ENCODE measurements at regions not wholly inside any gene's neighbourhood (a gene's known extent, or its start where the extent isn't known, plus 50 kb on each side); places are given as distances from the start of the nearest gene placed in this dataset.

GRCh38 chr17:27240802-27241155 lies 53.1 kb upstream of the WSB1 start:
- H3K36me3 ChIP-seq (ENCODE audit: control insufficient read depth, insufficient read depth, low read length), result no peaks in the 10 kb centered on the region
- intact Hi-C loops (cut with micrococcal nuclease), result loop anchor here (10.0 kb wide), 1 partner anchor 214 kb away; the partner anchor contains the start of gene KSR1
- H2AFZ ChIP-seq (ENCODE audit: low read depth, low read length), result no peak overlapping the region
- BruUV-seq (replicated peaks), result no TSS peak
- no peak overlapping the region for H3K4me2 ChIP-seq (ENCODE audit: insufficient read depth, low read length)
- CTCF ChIA-PET (ENCODE audit: low intra/inter-chr PET ratio), result no interaction called here
- H4K20me1 ChIP-seq (replicated peaks; ENCODE audit: control insufficient read depth, insufficient read depth, low read length), result no peaks in the 10 kb centered on the region
- no peak overlapping the region for H3K27ac ChIP-seq (ENCODE audit: extremely low read depth, low read depth, low read length)
- in situ Hi-C loops (cut with MboI), result loop anchor here (10.0 kb wide), 1 partner anchor 364 kb away; no protein-coding TSS in a partner anchor
- no peaks in the 10 kb centered on the region for H3K27me3 ChIP-seq (ENCODE audit: control insufficient read depth in 2 of 2, insufficient read depth in 2 of 2, low read length in 2 of 2)
- no peak overlapping the region for H3K9ac ChIP-seq (ENCODE audit: insufficient read depth in 1 of 2, low read depth in 2 of 2, low read length in 2 of 2)
- POLR2A ChIA-PET, result interaction anchor here (0.8 to 1.1 kb wide), 2 partner anchors 144 to 176 kb away, joined by 3 to 5 read pairs; no protein-coding TSS in a partner anchor
- no peak overlapping the region for H3K4me3 ChIP-seq
- H3K4me1 ChIP-seq (replicated peaks in 1 of 2; ENCODE audit: control insufficient read depth in 2 of 2, insufficient read depth in 2 of 2, low read length in 2 of 2), result peaks cover 10 to 13% of the 10 kb centered on the region in 2 experiments; a peak in 4 of 5 replicates
- FAIRE-seq (no peak), DNase-seq (ENCODE audit: extremely low read depth in 1 of 4, low spot score in 3 of 4) (no peak), ATAC-seq (no peak)
- H3K9me1 ChIP-seq (ENCODE audit: control insufficient read depth, insufficient read depth, low read length), result no peaks in the 10 kb centered on the region
- TF ChIP-seq FIP1L1 (IDR thresholded peaks at IDR 0.05; ENCODE audit: low read depth, low read length, poor library complexity, severe bottlenecking) (no peak), CREB3 (tag; conservative IDR thresholded peaks at IDR 0.05; ENCODE audit: low read depth) (no peak), RB1 (IDR thresholded peaks at IDR 0.05; ENCODE audit: low read depth) (no peak), CBX3 (IDR thresholded peaks at IDR 0.05; ENCODE audit: borderline replicate concordance in 1 of 2, low read length in 2 of 2) (no peak)
- WGBS (ENCODE audit: insufficient coverage, low coverage, missing lambda C conversion rate), result 52% methylated on average over 5 of the region's 5 CpGs
- H3K79me2 ChIP-seq (ENCODE audit: control insufficient read depth, insufficient read depth, low read length), result no peaks in the 10 kb centered on the region
- no peaks in the 10 kb centered on the region for H3K9me3 ChIP-seq (replicated peaks; ENCODE audit: control insufficient read depth, insufficient read depth, low read depth, low read length)

Data from K562 (cell line).